NCI-H2081 (cell line): ENCODE measurements at regions not wholly inside any gene's neighbourhood (a gene's known extent, or its start where the extent isn't known, plus 50 kb on each side); places are given as distances from the start of the nearest gene placed in this dataset.
A peak's percentile ranks its signal among the peaks of the same experiment; 100 is the strongest.

ENCODE experiments used
- DNase-seq, 2 experiments: peaks; one replicate each; lab custom pipeline; 2025; lab: John Stamatoyannopoulos, UW

GRCh38 chr7:56291-56913 is 136.0 kb upstream of the FAM20C start:
- no peak for DNase-seq

DNA sequence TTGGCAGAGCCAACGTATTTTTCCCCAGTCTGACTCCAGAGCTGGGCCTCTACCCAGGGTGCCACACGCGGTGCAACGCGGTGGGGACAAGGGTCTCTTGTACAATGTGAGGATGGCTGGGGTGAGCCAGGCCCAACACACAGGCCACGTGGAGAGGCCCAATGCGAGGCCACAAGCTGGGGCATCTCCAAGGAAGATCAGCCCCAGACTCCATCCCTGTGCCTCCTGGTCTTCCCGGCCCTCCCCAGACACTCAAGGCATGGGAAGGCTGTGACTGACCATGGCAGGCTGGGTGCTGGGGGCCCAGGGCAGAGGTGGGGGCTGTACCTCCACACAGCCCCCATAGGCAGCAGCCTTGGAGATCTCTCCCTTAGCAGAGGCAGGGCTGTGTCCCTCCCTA is 135.3 kb upstream of the FAM20C start:
- no peak for DNase-seq

DNA sequence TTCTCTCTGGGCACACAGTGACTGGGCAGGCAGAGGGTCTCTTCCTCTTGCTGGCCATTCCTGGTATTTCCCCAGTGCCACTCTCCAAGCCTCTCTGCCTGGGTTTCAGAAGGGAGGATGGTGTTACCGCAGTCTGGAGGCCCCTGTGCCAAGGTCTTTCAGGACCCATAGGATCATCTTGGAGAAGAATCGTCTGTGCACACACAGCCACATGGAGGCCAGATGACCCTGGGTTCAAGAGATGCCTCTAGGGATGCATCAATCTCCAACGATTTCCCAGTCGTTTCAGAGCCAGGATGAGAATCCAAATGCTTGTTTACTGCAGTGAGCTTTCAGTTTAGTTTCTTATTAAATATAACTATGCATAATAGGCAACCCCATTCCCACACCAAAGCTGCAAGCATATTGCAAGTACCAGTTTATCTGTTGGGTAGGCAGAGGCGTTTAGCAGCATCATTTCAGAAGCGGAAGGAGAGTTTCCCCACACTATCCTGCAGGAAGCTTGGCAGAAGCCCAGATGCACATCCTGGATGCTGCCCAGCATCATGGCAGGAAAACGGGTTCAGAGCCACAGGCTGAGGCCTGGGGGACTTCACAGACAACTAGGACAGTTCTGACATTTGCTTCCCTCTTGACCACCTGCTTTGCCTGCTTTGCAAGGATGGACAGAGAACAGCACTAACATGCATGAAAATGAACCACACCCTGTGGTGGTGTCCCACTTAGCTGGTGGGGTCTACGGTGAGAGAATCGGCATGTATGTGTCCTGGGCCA is 134.7 kb upstream of the FAM20C start:
- DNase-seq = no peak

GRCh38 chr7:58316-58715 is 134.1 kb upstream of the FAM20C start:
- DNase-seq = no peak

- no peak for DNase-seq
Measured at GRCh38 chr7:59079-60016, 133.0 kb upstream of the FAM20C start.

DNA sequence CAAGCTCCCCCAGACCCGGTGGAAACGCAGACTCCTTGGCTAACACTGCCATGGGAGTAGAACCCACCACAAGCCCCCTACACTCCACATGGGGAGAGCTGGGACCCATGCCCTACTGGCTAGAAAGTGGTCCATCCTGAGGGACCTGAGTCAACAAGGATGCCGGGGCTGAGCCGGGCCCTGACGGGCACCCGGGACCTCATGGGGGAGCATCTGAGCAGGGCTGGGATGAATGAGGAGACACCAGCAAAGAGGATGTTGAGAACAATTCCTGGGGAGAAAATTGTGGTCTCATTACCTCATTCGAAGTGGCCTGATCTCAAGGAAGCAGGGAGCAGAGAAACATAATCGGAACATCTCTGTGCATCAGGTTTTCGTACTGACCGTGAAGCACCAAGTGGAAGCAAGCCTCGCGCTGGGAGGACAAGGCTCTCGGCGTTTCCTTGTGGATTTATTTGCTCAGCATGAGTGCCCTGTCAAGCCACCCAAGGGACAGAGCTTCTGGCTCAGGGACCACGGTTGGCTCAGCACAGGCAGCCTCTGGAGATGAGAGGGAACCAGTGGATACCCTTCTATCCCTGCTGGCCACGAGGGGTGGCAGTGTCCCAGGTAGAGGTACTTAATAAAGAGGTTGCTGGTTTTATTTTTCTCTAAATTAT is 132.2 kb upstream of the FAM20C start:
- no peak for DNase-seq

GRCh38 chr7:60706-61105 is 131.7 kb upstream of the FAM20C start:
- no peak for DNase-seq

GRCh38 chr7:61111-61510 is 131.3 kb upstream of the FAM20C start:
- no peak for DNase-seq

DNA sequence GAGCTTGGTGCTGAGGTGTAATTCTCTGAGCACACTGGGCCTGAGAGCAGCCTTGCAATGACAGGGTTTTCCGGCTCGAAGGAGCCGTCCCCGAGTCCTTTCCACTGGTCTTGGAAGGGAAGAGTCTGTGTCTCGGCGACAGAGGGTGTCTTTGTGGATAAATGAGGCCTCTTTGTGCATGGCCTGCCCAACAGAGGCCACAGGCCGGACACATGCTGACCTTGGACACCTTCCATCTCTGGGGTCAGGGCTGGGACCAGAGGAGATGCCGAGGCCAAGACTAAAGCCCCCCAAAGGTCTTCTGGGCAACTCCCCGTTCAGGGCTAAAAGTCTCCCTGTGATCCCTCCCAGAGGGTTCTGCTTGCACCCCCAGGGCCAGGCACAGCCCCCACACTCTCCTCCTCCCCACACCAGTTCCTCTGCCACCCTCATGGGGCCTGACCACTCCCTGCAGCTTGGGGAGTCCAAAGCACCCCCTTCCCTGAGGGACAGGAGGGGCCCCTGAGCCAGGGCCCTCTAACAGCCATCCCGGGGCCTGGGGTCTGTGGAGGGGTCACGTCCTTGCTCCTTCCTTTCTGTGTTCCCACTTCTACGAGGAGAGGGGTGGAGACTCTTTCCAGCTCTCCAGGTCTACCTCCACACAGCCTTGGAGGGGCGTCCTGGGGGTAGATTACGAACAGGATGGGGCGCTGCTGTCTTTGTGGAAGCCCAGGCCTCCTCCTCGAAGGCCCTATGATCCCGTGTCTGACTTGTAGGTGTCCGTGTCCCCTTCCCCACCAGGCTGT is 130.6 kb upstream of the FAM20C start:
- DNase-seq = no peak

DNA sequence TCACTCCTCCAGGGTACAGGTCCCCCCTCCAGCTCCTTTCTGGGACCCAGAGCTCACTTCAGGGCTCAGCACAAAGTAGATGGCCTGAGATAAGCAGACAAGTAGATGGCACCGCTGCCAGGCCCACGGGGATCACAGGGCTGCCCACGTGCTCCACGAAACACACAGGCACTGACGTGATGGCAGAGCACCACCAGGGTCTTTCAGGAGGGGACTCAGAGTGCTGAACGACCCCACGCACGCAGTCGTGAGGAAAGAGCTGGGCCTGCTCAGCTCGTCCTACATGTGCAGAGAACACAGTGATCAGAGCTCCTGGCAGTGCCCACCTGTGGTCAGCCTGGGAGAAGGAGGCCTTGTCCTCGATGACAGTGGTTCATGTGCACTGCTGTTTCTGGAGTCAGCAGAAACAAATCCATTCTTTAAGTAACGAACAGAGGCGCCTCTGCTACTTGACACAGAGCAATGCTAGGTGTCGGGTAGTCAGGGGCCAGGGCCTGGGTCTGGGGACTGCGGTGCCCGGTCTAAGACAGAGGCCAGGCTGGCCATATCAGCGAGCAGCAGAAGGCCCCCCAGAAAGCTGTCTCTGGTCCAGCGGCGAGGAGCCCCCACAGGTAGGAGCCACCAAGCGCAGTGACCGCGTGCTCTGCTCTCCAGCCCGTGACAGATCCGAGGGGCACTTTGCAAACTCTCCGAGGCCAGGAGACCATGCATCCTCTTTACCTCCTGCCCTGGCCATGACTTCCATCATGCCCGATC is 129.8 kb upstream of the FAM20C start:
- no peak for DNase-seq

DNA sequence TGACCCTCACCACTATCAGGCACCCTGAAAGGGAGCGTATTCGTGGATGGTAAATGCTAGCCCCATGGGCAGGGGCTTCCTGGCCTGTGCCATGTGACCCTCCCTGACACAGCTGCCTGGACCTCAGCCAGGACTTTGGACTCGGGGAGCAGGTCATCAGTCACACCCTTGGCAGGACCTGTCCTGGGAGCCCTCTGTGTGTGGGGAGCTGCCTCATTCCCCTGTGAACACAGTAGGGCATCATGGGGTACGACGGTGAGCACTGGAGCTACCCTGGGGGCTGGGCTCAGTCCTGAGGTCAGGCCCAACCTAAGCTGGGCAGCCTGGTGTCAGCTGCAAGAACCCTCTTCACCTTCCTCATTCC is 129.3 kb upstream of the FAM20C start:
- no peak for DNase-seq

DNA sequence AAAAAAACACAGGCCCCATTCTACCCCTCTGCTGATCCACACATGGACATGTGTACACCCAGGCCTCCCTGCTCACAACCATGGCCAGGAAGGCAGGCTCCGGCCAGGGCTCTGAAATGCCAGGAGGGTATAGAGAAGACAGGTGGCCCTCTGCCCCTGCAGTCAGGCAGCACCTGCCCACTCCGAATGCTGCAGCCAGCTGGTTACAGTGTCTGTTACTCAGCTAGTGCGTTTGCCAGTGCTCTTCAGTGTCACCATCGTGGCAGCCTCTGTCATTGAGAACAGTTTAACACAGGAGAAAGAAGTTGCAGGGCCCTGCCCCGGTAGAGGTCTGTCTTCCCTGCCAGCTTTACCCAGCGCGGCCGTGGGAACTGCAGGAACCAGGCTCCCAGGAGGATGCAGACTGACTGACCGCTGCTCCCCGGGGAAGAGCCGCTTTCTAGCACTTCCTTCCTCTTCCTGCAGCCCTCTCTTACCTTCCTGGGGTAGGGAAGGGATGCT is 128.8 kb upstream of the FAM20C start:
- no peak for DNase-seq

GRCh38 chr7:64098-64915 is 128.1 kb upstream of the FAM20C start:
- DNase-seq = peak in 1 of 2 experiments; percentile 9

- no peak for DNase-seq
Measured at GRCh38 chr7:64916-65341, 127.4 kb upstream of the FAM20C start.

- DNase-seq = no peak
Measured at GRCh38 chr7:65554-65953, 126.8 kb upstream of the FAM20C start.

GRCh38 chr7:66296-66695 is 126.1 kb upstream of the FAM20C start:
- DNase-seq = no peak

DNA sequence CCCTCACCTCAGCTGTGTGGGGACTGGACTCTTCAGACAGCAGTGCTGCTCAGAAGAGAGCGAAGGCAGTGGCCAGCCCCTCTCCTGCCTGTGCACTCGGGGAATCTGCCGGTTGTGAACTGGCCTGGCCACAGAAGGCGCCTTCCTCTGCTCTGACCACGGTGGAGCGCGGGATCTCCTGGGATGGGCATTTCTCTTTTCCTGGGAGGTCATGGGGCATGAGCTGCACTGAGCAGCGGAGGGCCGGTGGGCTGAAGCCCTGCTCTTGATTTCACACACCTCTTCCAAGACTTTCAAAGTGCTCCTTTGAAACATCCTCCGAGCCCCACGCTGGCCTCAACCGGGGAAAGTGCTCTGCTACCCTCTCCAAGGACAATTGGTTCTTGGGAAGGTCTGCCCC is 125.6 kb upstream of the FAM20C start:
- no peak for DNase-seq

GRCh38 chr7:67661-68395 is 124.5 kb upstream of the FAM20C start:
- DNase-seq = no peak

DNA sequence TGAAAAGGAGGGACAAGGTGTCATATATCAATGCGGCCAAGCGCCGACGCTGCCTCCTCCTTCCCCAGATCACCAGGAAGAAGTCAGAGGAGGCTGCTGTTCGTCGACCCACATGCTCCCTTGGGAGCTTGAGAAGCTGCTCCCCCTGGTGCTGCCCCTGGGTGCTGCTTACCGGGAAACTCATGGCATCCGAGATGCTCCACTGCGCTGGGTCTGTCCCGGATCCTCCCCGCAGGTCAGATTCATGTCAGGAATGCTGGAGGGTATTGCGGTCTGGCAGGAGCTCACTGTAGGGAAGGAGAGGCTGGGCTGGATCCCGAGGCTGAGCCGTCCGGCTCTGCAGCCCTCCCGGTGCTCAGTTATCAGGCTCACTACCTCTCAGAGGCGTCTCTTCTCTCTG is 123.7 kb upstream of the FAM20C start:
- DNase-seq = no peak
